BJ (cell line): ENCODE measurements at regions not wholly inside any gene's neighbourhood (a gene's known extent, or its start where the extent isn't known, plus 50 kb on each side); places are given as distances from the start of the nearest gene placed in this dataset.

ENCODE experiments used
- CTCF ChIA-PET: fragments of 350-600 bp; formaldehyde crosslinking; extraction: SDS; loops from one replicate; lab custom pipeline; 2021; ENCODE audit warnings: antibody characterized with exemption, inconsistent platforms; lab: Yijun Ruan, JAX
- POLR2A ChIA-PET: fragments of 300-600 bp; sonication (Branson Sonifier 250); formaldehyde crosslinking; extraction: SDS; loops from one replicate; lab custom pipeline; 2021; ENCODE audit warnings: antibody characterized with exemption; lab: Charles Lee
- DNase-seq: peaks from one replicate; pipeline ENCODE4 v3.0.0-alpha.2; 2011; ENCODE audit warnings: low read depth
- H3K27me3 ChIP-seq: 2 replicates; pipeline ENCODE4 v1.6.0; 2011; ENCODE audit warnings: low read length; ENCODE audit not compliant: control insufficient read depth, insufficient read depth
- H3K36me3 ChIP-seq: 2 replicates; pipeline ENCODE4 v1.5.1; 2011; ENCODE audit warnings: low read length; ENCODE audit not compliant: control insufficient read depth, insufficient read depth
- H3K4me3 ChIP-seq: 2 replicates; pipeline ENCODE4 v1.5.1; 2011; ENCODE audit warnings: low read depth, mild to moderate bottlenecking, control low read depth, low read length
- CTCF ChIP-seq: IDR thresholded peaks from 2 replicates; pipeline ENCODE4 v1.5.1; 2011; ENCODE audit warnings: low read depth, mild to moderate bottlenecking, control low read depth, inconsistent platforms, low read length, moderate library complexity; ENCODE audit not compliant: insufficient read depth

- CTCF ChIA-PET = no interaction called here
- H3K27me3 ChIP-seq = no peaks in the 10 kb centered on the region
- H3K36me3 ChIP-seq = no peaks in the 10 kb centered on the region
- H3K4me3 ChIP-seq = no peak overlapping the region
- no peak for TF ChIP-seq CTCF
- POLR2A ChIA-PET = no interaction called here
- DNase-seq = peak; percentile 37
These were observed 72.5 kb upstream of the SLC1A1 start for GRCh38 chr9:4417578-4418325.

- no peak overlapping the region for H3K4me3 ChIP-seq
- no peak for DNase-seq
- no peaks in the 10 kb centered on the region for H3K36me3 ChIP-seq
- no peak for TF ChIP-seq CTCF
- ChIA-PET POLR2A (no interaction called here), CTCF (no interaction called here)
- H3K27me3 ChIP-seq = no peaks in the 10 kb centered on the region
These were observed 73.8 kb upstream of the SLC1A1 start for GRCh38 chr9:4416467-4416866.

- no peak for TF ChIP-seq CTCF
- Histone ChIP-seq H3K27me3 (no peaks in the 10 kb centered on the region), H3K4me3 (no peak overlapping the region), H3K36me3 (no peaks in the 10 kb centered on the region)
- ChIA-PET POLR2A (no interaction called here), CTCF (interaction anchor here (0.8 kb wide), 1 partner anchor 8 kb away, joined by 3 read pairs; no protein-coding TSS in a partner anchor)
- DNase-seq = no peak
These were observed 75.0 kb upstream of the SLC1A1 start for GRCh38 chr9:4415281-4415680.

GRCh38 chr9:4413856-4414255, 76.4 kb upstream of the SLC1A1 start:
- ChIA-PET POLR2A (no interaction called here), CTCF (no interaction called here)
- no peaks in the 10 kb centered on the region for H3K27me3 ChIP-seq
- no peak overlapping the region for H3K4me3 ChIP-seq
- TF ChIP-seq CTCF = no peak
- no peak for DNase-seq
- no peaks in the 10 kb centered on the region for H3K36me3 ChIP-seq

GRCh38 chr9:4404156-4404555, 86.1 kb upstream of the SLC1A1 start:
- ChIA-PET CTCF (interaction anchor here (0.9 to 1.5 kb wide), 2 partner anchors 18 to 346 kb away, joined by 3 read pairs; no protein-coding TSS in a partner anchor), POLR2A (no interaction called here)
- H3K27me3 ChIP-seq = no peaks in the 10 kb centered on the region
- H3K36me3 ChIP-seq = no peaks in the 10 kb centered on the region
- H3K4me3 ChIP-seq = no peak overlapping the region
- DNase-seq = no peak
- no peak for TF ChIP-seq CTCF
